ENCODE measurements at regions not wholly inside any gene's neighbourhood (a gene's known extent, or its start where the extent isn't known, plus 50 kb on each side); places are given as distances from the start of the nearest gene placed in this dataset.
"Not testable (repeated sequence)": the region's sequence is repeated elsewhere in the genome, so short reads cannot be mapped to it uniquely, and the experiment has no call there.

GRCh38 chr1:221478050-221478949 lies 263.6 kb downstream of the DUSP10 start:
- no peak for DNase-seq

GRCh38 chr1:221487781-221488524 lies 253.9 kb downstream of the DUSP10 start:
- DNase-seq = no peak

- no peak for DNase-seq
Measured at GRCh38 chr1:221488550-221488949, 253.3 kb downstream of the DUSP10 start.

GRCh38 chr1:221494670-221495069 lies 247.2 kb downstream of the DUSP10 start:
- no peak for DNase-seq

- no peak for DNase-seq
Measured at GRCh38 chr1:221497046-221497445, 244.8 kb downstream of the DUSP10 start.

GRCh38 chr1:221503268-221503667 lies 238.6 kb downstream of the DUSP10 start:
- no peak for DNase-seq

GRCh38 chr1:221509575-221510355 lies 232.1 kb downstream of the DUSP10 start:
- no peak for DNase-seq

- DNase-seq = no peak
Measured at GRCh38 chr1:221510793-221511503, 230.9 kb downstream of the DUSP10 start.

- DNase-seq = no peak
Measured at GRCh38 chr1:221511797-221512196, 230.1 kb downstream of the DUSP10 start.

- no peak for DNase-seq
Measured at GRCh38 chr1:221514806-221515205, 227.1 kb downstream of the DUSP10 start.

- DNase-seq = no peak
Measured at GRCh38 chr1:221515496-221515895, 226.4 kb downstream of the DUSP10 start.

- DNase-seq = no peak
Measured at GRCh38 chr1:221517961-221518360, 223.9 kb downstream of the DUSP10 start.

GRCh38 chr1:221520250-221520649 lies 221.6 kb downstream of the DUSP10 start:
- DNase-seq = no peak

GRCh38 chr1:221521686-221522085 lies 220.2 kb downstream of the DUSP10 start:
- no peak for DNase-seq

GRCh38 chr1:221522529-221522940 lies 219.4 kb downstream of the DUSP10 start:
- no peak for DNase-seq

GRCh38 chr1:221525749-221526148 lies 216.1 kb downstream of the DUSP10 start:
- no peak for DNase-seq

- no peak for DNase-seq
Measured at GRCh38 chr1:221527302-221527701, 214.6 kb downstream of the DUSP10 start.

GRCh38 chr1:221527886-221528624 lies 213.8 kb downstream of the DUSP10 start:
- DNase-seq = no peak

GRCh38 chr1:221530159-221530558 lies 211.7 kb downstream of the DUSP10 start:
- DNase-seq = not testable (repeated sequence)

- no peak for DNase-seq
Measured at GRCh38 chr1:221530791-221531190, 211.1 kb downstream of the DUSP10 start.

GRCh38 chr1:221532071-221532773 lies 209.7 kb downstream of the DUSP10 start:
- no peak for DNase-seq
